GM18511 (cell line): ENCODE measurements at regions not wholly inside any gene's neighbourhood (a gene's known extent, or its start where the extent isn't known, plus 50 kb on each side); places are given as distances from the start of the nearest gene placed in this dataset.
A peak's percentile ranks its signal among the peaks of the same experiment; 100 is the strongest.

Experiments used
- ATAC-seq: cut with Tn5 transposase; IDR thresholded peaks from one replicate; pipeline ENCODE4 v1.9.1; 2021; ENCODE audit warnings: mild to moderate bottlenecking, moderate library complexity; ENCODE audit not compliant: unreplicated experiment

GRCh38 chr1:184215274-184215925 is 163.9 kb downstream of the TSEN15 start:
- ATAC-seq = no peak

- no peak for ATAC-seq
Measured at GRCh38 chr1:184218458-184219075, 167.0 kb downstream of the TSEN15 start.

GRCh38 chr1:184219414-184219813 is 167.4 kb upstream of the C1orf21 start:
- no peak for ATAC-seq

GRCh38 chr1:184219883-184220282 is 166.9 kb upstream of the C1orf21 start:
- ATAC-seq = no peak

- no peak for ATAC-seq
Measured at GRCh38 chr1:184221087-184221486, 165.7 kb upstream of the C1orf21 start.

GRCh38 chr1:184222652-184223052 is 164.2 kb upstream of the C1orf21 start:
- ATAC-seq = peak; percentile 48

- ATAC-seq = no peak
Measured at GRCh38 chr1:184223216-184223615, 163.6 kb upstream of the C1orf21 start.

GRCh38 chr1:184225283-184226099 is 161.3 kb upstream of the C1orf21 start:
- ATAC-seq = no peak

GRCh38 chr1:184226100-184226487 is 160.7 kb upstream of the C1orf21 start:
- no peak for ATAC-seq

- ATAC-seq = no peak
Measured at GRCh38 chr1:184228558-184228957, 158.3 kb upstream of the C1orf21 start.

GRCh38 chr1:184237588-184237987 is 149.2 kb upstream of the C1orf21 start:
- no peak for ATAC-seq

- no peak for ATAC-seq
Measured at GRCh38 chr1:184241446-184241845, 145.4 kb upstream of the C1orf21 start.

- no peak for ATAC-seq
Measured at GRCh38 chr1:184242507-184242943, 144.3 kb upstream of the C1orf21 start.

GRCh38 chr1:184244962-184245361 is 141.9 kb upstream of the C1orf21 start:
- no peak for ATAC-seq

- no peak for ATAC-seq
Measured at GRCh38 chr1:184247671-184248070, 139.2 kb upstream of the C1orf21 start.

GRCh38 chr1:184253921-184254320 is 132.9 kb upstream of the C1orf21 start:
- ATAC-seq = no peak

- ATAC-seq = no peak
Measured at GRCh38 chr1:184254849-184255248, 132.0 kb upstream of the C1orf21 start.

GRCh38 chr1:184255560-184255959 is 131.3 kb upstream of the C1orf21 start:
- ATAC-seq = no peak

- ATAC-seq = no peak
Measured at GRCh38 chr1:184257873-184258272, 129.0 kb upstream of the C1orf21 start.

- ATAC-seq = no peak
Measured at GRCh38 chr1:184258525-184258924, 128.3 kb upstream of the C1orf21 start.

- ATAC-seq = no peak
Measured at GRCh38 chr1:184260382-184260781, 126.4 kb upstream of the C1orf21 start.

- ATAC-seq = no peak
Measured at GRCh38 chr1:184262109-184262508, 124.7 kb upstream of the C1orf21 start.
